Neuron (in vitro differentiated cells): ENCODE measurements at regions not wholly inside any gene's neighbourhood (a gene's known extent, or its start where the extent isn't known, plus 50 kb on each side); places are given as distances from the start of the nearest gene placed in this dataset.

Experiments used
- H2AFZ ChIP-seq: one replicate; pipeline ENCODE4 v1.6.1; 2013; ENCODE audit warnings: low read depth, mild to moderate bottlenecking, inconsistent platforms, low read length, moderate library complexity
- H3K27me3 ChIP-seq: one replicate; pipeline ENCODE4 v1.6.1; 2013; ENCODE audit warnings: low read length; ENCODE audit not compliant: insufficient read depth
- H3K36me3 ChIP-seq: one replicate; pipeline ENCODE4 v1.6.1; 2013; ENCODE audit warnings: low read length; ENCODE audit not compliant: insufficient read depth
- H3K4me1 ChIP-seq: one replicate; pipeline ENCODE4 v1.6.1; 2013; ENCODE audit warnings: low read length; ENCODE audit not compliant: insufficient read depth
- H3K4me3 ChIP-seq: 2 replicates; pipeline ENCODE4 v1.5.1; 2013; ENCODE audit warnings: mild to moderate bottlenecking, low read length, moderate library complexity
- H3K9me3 ChIP-seq: one replicate; pipeline ENCODE4 v1.6.1; 2013; ENCODE audit warnings: low read length

GRCh38 chr4:79016878-79017277 lies 77.6 kb upstream of the PAQR3 start:
- no peaks in the 10 kb centered on the region for H3K9me3 ChIP-seq
- H3K4me3 ChIP-seq = no peak overlapping the region
- no peaks in the 10 kb centered on the region for H3K27me3 ChIP-seq
- H3K4me1 ChIP-seq = peaks cover 4% of the 10 kb centered on the region
- H3K36me3 ChIP-seq = no peaks in the 10 kb centered on the region
- no peak overlapping the region for H2AFZ ChIP-seq

GRCh38 chr4:79015411-79015810 lies 76.2 kb upstream of the PAQR3 start:
- Histone ChIP-seq H3K27me3 (no peaks in the 10 kb centered on the region), H3K36me3 (no peaks in the 10 kb centered on the region), H3K9me3 (no peaks in the 10 kb centered on the region), H2AFZ (no peak overlapping the region), H3K4me3 (no peak overlapping the region), H3K4me1 (peaks cover 4% of the 10 kb centered on the region)

GRCh38 chr4:79014230-79014629 lies 75.0 kb upstream of the PAQR3 start:
- Histone ChIP-seq H3K36me3 (no peaks in the 10 kb centered on the region), H3K4me3 (no peak overlapping the region), H3K4me1 (peaks cover 4% of the 10 kb centered on the region), H3K9me3 (no peaks in the 10 kb centered on the region), H3K27me3 (no peaks in the 10 kb centered on the region), H2AFZ (no peak overlapping the region)

- H3K27me3 ChIP-seq = no peaks in the 10 kb centered on the region
- H3K4me3 ChIP-seq = no peak overlapping the region
Measured at GRCh38 chr4:79013756-79014155, 74.5 kb upstream of the PAQR3 start.

GRCh38 chr4:78990938-78991810 lies 51.9 kb upstream of the PAQR3 start:
- Histone ChIP-seq H3K9me3 (no peaks in the 10 kb centered on the region), H3K4me3 (no peak overlapping the region), H2AFZ (no peak overlapping the region), H3K36me3 (no peaks in the 10 kb centered on the region), H3K4me1 (no peaks in the 10 kb centered on the region), H3K27me3 (no peaks in the 10 kb centered on the region)

More at GRCh38 chr4:79013756-79014155, 74.5 kb upstream of the PAQR3 start:
- Histone ChIP-seq H3K36me3 (no peaks in the 10 kb centered on the region), H2AFZ (no peak overlapping the region), H3K4me1 (peaks cover 4% of the 10 kb centered on the region), H3K9me3 (no peaks in the 10 kb centered on the region)

- H3K27me3 ChIP-seq = no peaks in the 10 kb centered on the region
- no peaks in the 10 kb centered on the region for H3K36me3 ChIP-seq
- no peaks in the 10 kb centered on the region for H3K4me1 ChIP-seq
- no peak overlapping the region for H2AFZ ChIP-seq
- H3K9me3 ChIP-seq = no peaks in the 10 kb centered on the region
- no peak overlapping the region for H3K4me3 ChIP-seq
Measured at GRCh38 chr4:78989697-78990270, 50.5 kb upstream of the PAQR3 start.
